Smooth muscle cell (in vitro differentiated cells): ENCODE measurements at regions not wholly inside any gene's neighbourhood (a gene's known extent, or its start where the extent isn't known, plus 50 kb on each side); places are given as distances from the start of the nearest gene placed in this dataset.

Source experiments
- DNase-seq: peaks from one replicate; lab custom pipeline; 2025; ENCODE audit not compliant: unreplicated experiment; lab: John Stamatoyannopoulos, UW
- H2AFZ ChIP-seq: fragments of 200-600 bp; sonication (generic); 2 replicates; pipeline ENCODE4 v1.6.0; 2016; ENCODE audit warnings: antibody characterized with exemption, low read depth, mild to moderate bottlenecking
- H3F3A ChIP-seq: fragments of 200-600 bp; sonication (generic); 2 replicates; pipeline ENCODE4 v1.6.0; 2017; ENCODE audit warnings: antibody characterized with exemption, low read depth
- H3K27ac ChIP-seq: fragments of 200-600 bp; sonication (generic); 2 replicates; pipeline ENCODE4 v1.5.1; 2016; ENCODE audit warnings: low read depth, mild to moderate bottlenecking
- H3K27me3 ChIP-seq: fragments of 200-600 bp; sonication (generic); 2 replicates; pipeline ENCODE4 v1.6.1; 2016; ENCODE audit warnings: low read depth, mild to moderate bottlenecking
- H3K36me3 ChIP-seq: fragments of 200-600 bp; sonication (generic); 2 replicates; pipeline ENCODE4 v1.5.1; 2016; ENCODE audit warnings: low read depth
- H3K4me1 ChIP-seq: fragments of 200-600 bp; sonication (generic); 2 replicates; pipeline ENCODE4 v1.5.1; 2016; ENCODE audit warnings: low read depth
- H3K4me2 ChIP-seq: fragments of 200-600 bp; sonication (generic); 2 replicates; pipeline ENCODE4 v1.6.0; 2016; ENCODE audit warnings: mild to moderate bottlenecking
- H3K4me3 ChIP-seq: fragments of 200-600 bp; sonication (generic); 2 replicates; pipeline ENCODE4 v1.5.1; 2016; ENCODE audit warnings: mild to moderate bottlenecking
- H3K79me2 ChIP-seq: fragments of 200-600 bp; sonication (generic); 2 replicates; pipeline ENCODE4 v1.6.0; 2016; ENCODE audit warnings: low read depth, mild to moderate bottlenecking
- H3K9ac ChIP-seq: fragments of 200-600 bp; sonication (generic); 2 replicates; pipeline ENCODE4 v1.6.0; 2016; ENCODE audit warnings: low read depth
- H3K9me3 ChIP-seq: fragments of 200-600 bp; sonication (generic); replicated peaks from 2 replicates; pipeline ENCODE4 v1.5.1; 2016; ENCODE audit warnings: low read depth
- H4K20me1 ChIP-seq: fragments of 200-600 bp; sonication (generic); 2 replicates; pipeline ENCODE4 v1.6.0; 2016; ENCODE audit warnings: low read depth
- WGBS: methylation state at CpG from one replicate; pipeline ENCODE4 v1.1.7; 2016; ENCODE audit warnings: low lambda C conversion rate; 5-methylcytosine and 5-hydroxymethylcytosine counted together
- TF ChIP-seq, protein P1 (sequence below): fragments of 200-600 bp; sonication (generic); IDR thresholded peaks from 2 replicates; pipeline ENCODE4 v1.5.1; 2017; ENCODE audit warnings: borderline replicate concordance, mild to moderate bottlenecking, antibody characterized with exemption; ENCODE audit not compliant: insufficient read depth, poor library complexity, severe bottlenecking

DNA sequence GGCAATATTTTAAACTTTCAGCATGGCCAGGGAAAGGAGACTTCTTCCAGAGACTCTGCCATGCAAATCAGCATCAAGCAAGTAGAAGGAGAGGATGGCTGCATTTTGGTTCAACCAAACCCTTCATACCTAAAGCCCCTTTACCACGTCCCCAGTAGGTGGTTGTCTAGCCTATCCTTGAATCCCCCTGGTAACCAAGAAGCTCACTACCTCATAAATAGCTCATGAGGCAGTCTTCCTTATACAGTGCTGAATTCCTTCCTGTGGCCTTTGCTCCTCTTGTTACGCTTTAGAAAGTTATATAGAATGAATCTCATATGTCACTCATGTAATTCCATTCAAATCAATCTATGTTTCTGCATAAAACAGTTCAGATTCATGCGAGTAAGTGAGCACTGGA is 289.5 kb upstream of the SLC30A5 start:
- Histone ChIP-seq H3K9me3 (peaks cover 5% of the 10 kb centered on the region), H3K27me3 (no peaks in the 10 kb centered on the region), H3K27ac (no peak overlapping the region), H3K4me3 (no peak overlapping the region), H3F3A (no peaks in the 10 kb centered on the region), H2AFZ (no peak overlapping the region), H3K4me1 (no peaks in the 10 kb centered on the region), H3K79me2 (no peaks in the 10 kb centered on the region), H3K9ac (no peak overlapping the region), H4K20me1 (no peaks in the 10 kb centered on the region), H3K4me2 (no peak overlapping the region), H3K36me3 (no peaks in the 10 kb centered on the region)
- no peak for DNase-seq
- WGBS: 85% methylated on average over 3 of the region's 3 CpGs
- TF ChIP-seq, protein P1, sequence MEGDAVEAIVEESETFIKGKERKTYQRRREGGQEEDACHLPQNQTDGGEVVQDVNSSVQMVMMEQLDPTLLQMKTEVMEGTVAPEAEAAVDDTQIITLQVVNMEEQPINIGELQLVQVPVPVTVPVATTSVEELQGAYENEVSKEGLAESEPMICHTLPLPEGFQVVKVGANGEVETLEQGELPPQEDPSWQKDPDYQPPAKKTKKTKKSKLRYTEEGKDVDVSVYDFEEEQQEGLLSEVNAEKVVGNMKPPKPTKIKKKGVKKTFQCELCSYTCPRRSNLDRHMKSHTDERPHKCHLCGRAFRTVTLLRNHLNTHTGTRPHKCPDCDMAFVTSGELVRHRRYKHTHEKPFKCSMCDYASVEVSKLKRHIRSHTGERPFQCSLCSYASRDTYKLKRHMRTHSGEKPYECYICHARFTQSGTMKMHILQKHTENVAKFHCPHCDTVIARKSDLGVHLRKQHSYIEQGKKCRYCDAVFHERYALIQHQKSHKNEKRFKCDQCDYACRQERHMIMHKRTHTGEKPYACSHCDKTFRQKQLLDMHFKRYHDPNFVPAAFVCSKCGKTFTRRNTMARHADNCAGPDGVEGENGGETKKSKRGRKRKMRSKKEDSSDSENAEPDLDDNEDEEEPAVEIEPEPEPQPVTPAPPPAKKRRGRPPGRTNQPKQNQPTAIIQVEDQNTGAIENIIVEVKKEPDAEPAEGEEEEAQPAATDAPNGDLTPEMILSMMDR: no peak

DNA sequence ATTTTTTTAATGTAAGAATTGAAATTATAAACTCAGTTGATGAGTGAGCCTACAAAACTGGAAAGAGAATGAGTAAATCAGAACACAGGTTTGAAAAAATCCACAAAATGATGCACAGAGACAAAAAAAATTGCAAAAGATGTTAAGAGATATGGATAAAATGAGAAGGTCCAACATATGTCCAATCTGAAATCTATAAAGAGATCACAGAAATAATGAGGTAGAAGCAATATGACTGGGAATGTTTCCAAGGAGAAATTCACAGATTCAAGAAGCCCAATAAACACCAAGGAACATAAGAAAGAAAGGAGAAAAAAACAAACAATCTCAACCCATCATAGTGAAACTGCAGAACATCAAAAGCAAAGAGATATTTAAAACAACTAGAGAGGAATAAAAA is 288.4 kb upstream of the SLC30A5 start:
- H3K4me2 ChIP-seq: no peak overlapping the region
- H3K79me2 ChIP-seq: no peaks in the 10 kb centered on the region
- H3K36me3 ChIP-seq: no peaks in the 10 kb centered on the region
- peaks cover 5% of the 10 kb centered on the region for H3K9me3 ChIP-seq
- no peak overlapping the region for H3K4me3 ChIP-seq
- H3K27me3 ChIP-seq: no peaks in the 10 kb centered on the region
- H3K4me1 ChIP-seq: no peaks in the 10 kb centered on the region
- no peak for DNase-seq
- no peak overlapping the region for H3K27ac ChIP-seq
- TF ChIP-seq, protein P1: no peak
- H2AFZ ChIP-seq: no peak overlapping the region
- H4K20me1 ChIP-seq: no peaks in the 10 kb centered on the region
- no peak overlapping the region for H3K9ac ChIP-seq
- no peaks in the 10 kb centered on the region for H3F3A ChIP-seq

DNA sequence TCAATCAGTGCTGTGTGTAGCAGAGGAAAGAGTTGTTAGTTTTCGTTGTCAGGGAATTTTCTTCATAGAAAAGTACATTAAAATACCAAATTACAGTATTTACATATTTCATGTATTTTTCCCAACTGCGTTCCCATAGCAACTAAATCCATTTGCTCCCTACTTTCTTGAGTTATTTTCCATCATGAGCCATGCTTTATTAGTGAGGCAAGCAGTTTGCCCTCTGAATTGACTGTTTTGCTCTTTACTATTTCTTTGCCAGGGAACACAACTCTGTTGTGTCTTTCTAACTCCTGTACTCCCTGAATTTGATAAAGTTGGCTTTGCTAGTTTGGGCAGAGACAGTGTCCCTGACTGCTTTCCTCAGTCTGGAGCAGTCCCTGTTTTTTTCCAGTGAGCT is 276.2 kb upstream of the SLC30A5 start:
- no peaks in the 10 kb centered on the region for H3F3A ChIP-seq
- no peaks in the 10 kb centered on the region for H3K9me3 ChIP-seq
- H3K27ac ChIP-seq: no peak overlapping the region
- H3K4me1 ChIP-seq: no peaks in the 10 kb centered on the region
- no peak overlapping the region for H3K4me2 ChIP-seq
- TF ChIP-seq, protein P1: no peak
- H3K36me3 ChIP-seq: no peaks in the 10 kb centered on the region
- no peaks in the 10 kb centered on the region for H3K79me2 ChIP-seq
- WGBS: 83% methylated on average over 2 of the region's 2 CpGs
- no peak overlapping the region for H2AFZ ChIP-seq
- H4K20me1 ChIP-seq: no peaks in the 10 kb centered on the region
- DNase-seq: no peak
- no peak overlapping the region for H3K9ac ChIP-seq
- no peak overlapping the region for H3K4me3 ChIP-seq
- H3K27me3 ChIP-seq: no peaks in the 10 kb centered on the region

DNA sequence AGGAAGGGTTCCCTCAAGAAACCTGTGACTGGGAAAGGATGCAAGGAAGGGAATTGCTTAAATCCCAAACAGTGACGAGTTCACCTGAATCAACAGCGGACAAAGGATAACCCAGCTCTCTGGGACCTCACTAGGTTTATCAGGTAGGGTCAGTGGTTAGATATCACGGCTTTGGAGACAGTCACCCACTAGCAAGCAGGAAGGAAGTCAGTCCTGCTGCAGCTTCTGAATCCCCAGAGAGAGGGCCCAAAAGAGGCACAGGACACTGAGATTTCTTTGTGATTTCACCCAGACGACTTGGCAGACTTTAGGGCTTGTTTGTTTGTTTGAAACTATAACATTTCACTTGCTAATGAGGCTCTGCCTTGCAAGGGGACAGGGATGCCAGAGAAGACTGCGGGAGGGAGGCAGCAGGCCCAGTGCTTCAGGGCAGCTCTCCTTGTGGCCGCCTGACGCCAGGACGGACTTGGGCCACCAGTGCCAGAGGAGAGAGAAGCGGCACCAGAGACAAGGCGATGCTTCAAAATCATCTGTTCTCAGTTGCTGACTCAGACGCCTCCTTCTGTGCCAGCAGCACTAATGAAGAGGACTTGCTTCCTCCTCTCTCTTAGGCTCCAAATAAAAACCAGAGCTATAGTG is 275.6 kb upstream of the SLC30A5 start:
- no peak overlapping the region for H3K4me3 ChIP-seq
- H3K4me2 ChIP-seq: no peak overlapping the region
- no peaks in the 10 kb centered on the region for H4K20me1 ChIP-seq
- DNase-seq: no peak
- no peaks in the 10 kb centered on the region for H3F3A ChIP-seq
- TF ChIP-seq, protein P1: no peak
- H3K27ac ChIP-seq: no peak overlapping the region
- H2AFZ ChIP-seq: no peak overlapping the region
- H3K9me3 ChIP-seq: no peaks in the 10 kb centered on the region
- no peaks in the 10 kb centered on the region for H3K27me3 ChIP-seq
- no peaks in the 10 kb centered on the region for H3K79me2 ChIP-seq
- 63% methylated on average over 11 of the region's 11 CpGs for WGBS
- H3K36me3 ChIP-seq: no peaks in the 10 kb centered on the region
- H3K4me1 ChIP-seq: no peaks in the 10 kb centered on the region
- no peak overlapping the region for H3K9ac ChIP-seq
